Right lobe of liver (tissue), 6 donors: ENCODE measurements at regions not wholly inside any gene's neighbourhood (a gene's known extent, or its start where the extent isn't known, plus 50 kb on each side); places are given as distances from the start of the nearest gene placed in this dataset.

ENCODE experiments used
- ATAC-seq, 4 donors: fragments of 200-7000 bp; cut with Tn5 transposase; one replicate each; pipeline ENCODE4 v1.9.1; 2020; ENCODE audit warnings: mild to moderate bottlenecking in 4 of 4, moderate library complexity in 4 of 4
- DNase-seq, 3 donors: peaks; one replicate each; pipeline ENCODE4 v3.0.0-alpha.2; 2020
- H3K27ac ChIP-seq, 3 donors: fragments of 200-600 bp; one replicate each; pipeline ENCODE4 v1.8.0; 2022
- H3K27me3 ChIP-seq, 2 donors: fragments of 200-600 bp; one replicate each; pipeline ENCODE4 v1.8.0; 2022
- H3K36me3 ChIP-seq, 4 donors: fragments of 200-600 bp; sonication (generic) in 1 of 4; one replicate each; pipeline versions ENCODE4 v1.5.1 to v1.8.0; 2017 to 2022; ENCODE audit warnings: control low read depth in 1 of 4
- H3K4me1 ChIP-seq, 4 donors: fragments of 200-600 bp; sonication (generic) in 1 of 4; one replicate each; pipeline versions ENCODE4 v1.5.1 to v1.8.0; 2017 to 2022; ENCODE audit warnings: control low read depth in 1 of 4
- H3K4me3 ChIP-seq, 3 donors: fragments of 200-600 bp; one replicate each; pipeline ENCODE4 v1.8.0; 2022
- H3K9me3 ChIP-seq, 4 donors: fragments of 200-600 bp; sonication (generic) in 1 of 4; one replicate each; pipeline versions ENCODE4 v1.5.1 to v1.8.0; 2017 to 2022; ENCODE audit warnings: control low read depth in 1 of 4
- CTCF ChIP-seq, 4 donors: fragments of 200-600 bp in 3 of 4; fragments of 450-650 bp in 1 of 4; IDR thresholded peaks; one replicate each; pipeline versions ENCODE4 v1.5.1 to v1.8.0; 2016 to 2022; ENCODE audit warnings: antibody characterized with exemption in 4 of 4, mild to moderate bottlenecking in 2 of 4
- POLR2A ChIP-seq: fragments of 450-650 bp; IDR thresholded peaks from one replicate; pipeline ENCODE4 v1.6.1; 2017; ENCODE audit warnings: antibody characterized with exemption, mild to moderate bottlenecking
- WGBS: methylation state at CpG from one replicate; pipeline ENCODE4 v1.1.6; 2018; ENCODE audit warnings: low coverage, low lambda C conversion rate; ENCODE audit not compliant: insufficient coverage; ENCODE audit errors: missing lambda C conversion rate; 5-methylcytosine and 5-hydroxymethylcytosine counted together
- intact Hi-C, 2 donors: fragments of 100-400 bp; cut with DNase I; formaldehyde crosslinking; loops; one replicate each; pipeline versions ENCODE4 v1.11.2 to v1.14.1; 2022
- donor health status: DM: no; HTN: yes; CAD: no.
- donor health status: DM: no; HTN: no; CAD: no.
- donor health status: DM: no; HTN: no; CAD: no.
- donor health status: DM: no; HTN: yes; CAD: no.
- donor health status: DM: no; HTN: yes; CAD: no.

- no peak overlapping the region for H3K27ac ChIP-seq
- WGBS: 22% methylated on average over 4 of the region's 4 CpGs
- DNase-seq (no peak), ATAC-seq (no peak)
- TF ChIP-seq POLR2A: no peak
- TF ChIP-seq CTCF (IDR thresholded peaks at IDR 0.05): no peak
- no peaks in the 10 kb centered on the region for H3K9me3 ChIP-seq
- no peaks in the 10 kb centered on the region for H3K4me1 ChIP-seq
- no peaks in the 10 kb centered on the region for H3K36me3 ChIP-seq
- intact Hi-C loops: no loop called here
- H3K27me3 ChIP-seq: no peaks in the 10 kb centered on the region
- H3K4me3 ChIP-seq: no peak overlapping the region
Measured at GRCh38 chr11:97990162-97990920, 1030.4 kb upstream of the CNTN5 start.

DNA sequence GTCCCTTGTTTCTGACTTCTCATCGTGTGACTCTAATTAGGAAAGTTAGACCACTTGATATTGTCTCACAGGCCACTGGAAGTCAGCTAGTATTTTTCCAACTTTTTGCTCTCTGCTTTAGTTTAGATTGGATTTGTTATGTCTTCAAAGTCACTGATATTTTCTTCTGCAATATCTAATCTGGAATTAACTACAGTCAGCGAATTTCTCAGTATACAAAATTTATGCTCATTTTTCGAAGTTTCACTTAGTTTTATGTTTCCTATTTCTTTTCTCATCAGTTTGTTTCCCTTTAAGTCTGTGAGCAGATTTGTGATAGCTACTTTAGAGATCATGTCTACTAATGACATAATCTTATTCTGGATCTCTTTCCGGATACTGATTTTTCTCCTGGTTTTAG is 1027.2 kb upstream of the CNTN5 start:
- Histone ChIP-seq H3K4me3 (no peak overlapping the region), H3K27ac (no peak overlapping the region), H3K27me3 (no peaks in the 10 kb centered on the region), H3K4me1 (no peaks in the 10 kb centered on the region), H3K36me3 (no peaks in the 10 kb centered on the region), H3K9me3 (no peaks in the 10 kb centered on the region)
- intact Hi-C loops: no loop called here
- TF ChIP-seq POLR2A (no peak), CTCF (IDR thresholded peaks at IDR 0.05) (no peak)
- DNase-seq: no peak
- 58% methylated on average over 4 of the region's 4 CpGs for WGBS
- no peak for ATAC-seq

DNA sequence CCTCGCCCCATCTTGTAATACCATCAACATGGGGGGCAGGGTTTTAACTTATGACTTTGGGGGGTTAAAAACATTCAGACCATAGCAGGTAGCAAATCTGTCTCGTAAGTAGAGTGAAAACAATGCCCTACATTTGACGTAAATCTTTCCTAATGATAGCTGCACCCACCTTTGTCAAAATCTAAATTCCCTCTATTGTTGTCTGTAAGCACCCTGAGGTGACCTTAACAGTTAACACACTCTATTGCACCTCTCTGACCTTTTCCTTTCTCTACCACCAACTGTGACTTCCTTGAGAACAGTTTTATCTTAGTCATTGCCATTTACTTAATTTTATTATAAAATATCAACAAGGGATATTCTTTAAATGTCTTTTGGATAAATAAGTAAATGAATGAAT is 1024.9 kb upstream of the CNTN5 start:
- H3K4me3 ChIP-seq: no peak overlapping the region
- no peak for DNase-seq
- peaks cover 0 to 2% (median 0%) of the 10 kb centered on the region in 4 donors for H3K4me1 ChIP-seq
- H3K27me3 ChIP-seq: no peaks in the 10 kb centered on the region
- 22% methylated on average over 2 of the region's 3 CpGs for WGBS
- no peaks in the 10 kb centered on the region for H3K9me3 ChIP-seq
- ATAC-seq: no peak
- no peak overlapping the region for H3K27ac ChIP-seq
- intact Hi-C loops: no loop called here
- TF ChIP-seq POLR2A (no peak), CTCF (IDR thresholded peaks at IDR 0.05) (no peak)
- no peaks in the 10 kb centered on the region for H3K36me3 ChIP-seq

DNA sequence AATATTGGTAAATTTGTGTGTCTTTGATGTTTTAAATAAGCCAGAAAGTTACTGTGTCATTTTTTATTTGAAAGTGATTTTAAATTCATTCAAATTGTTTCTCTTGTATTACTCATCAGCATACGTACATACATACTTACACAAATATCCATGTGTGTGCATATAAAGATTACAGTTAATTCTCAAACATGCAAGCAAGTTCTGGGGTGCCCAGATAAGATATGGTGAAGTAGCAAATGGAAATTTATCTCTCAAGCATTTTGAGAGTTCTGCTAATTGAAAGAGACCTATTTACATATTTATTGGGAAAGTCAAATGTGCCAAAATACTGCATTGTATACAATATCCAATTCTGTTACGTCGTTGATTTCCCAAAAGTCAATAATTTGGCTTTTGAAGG is 1024.0 kb upstream of the CNTN5 start:
- no peak overlapping the region for H3K27ac ChIP-seq
- H3K4me3 ChIP-seq: no peak overlapping the region
- WGBS: 44% methylated on average over 3 of the region's 3 CpGs

More for the DNA sequence above, 1024.0 kb upstream of the CNTN5 start:
- Histone ChIP-seq H3K4me1 (peaks cover 0 to 2% (median 0%) of the 10 kb centered on the region in 4 donors), H3K36me3 (no peaks in the 10 kb centered on the region), H3K9me3 (no peaks in the 10 kb centered on the region), H3K27me3 (no peaks in the 10 kb centered on the region)
- intact Hi-C loops: no loop called here
- TF ChIP-seq POLR2A: no peak
- no peak for TF ChIP-seq CTCF (IDR thresholded peaks at IDR 0.05)
- ATAC-seq (no peak), DNase-seq (no peak)
